ENCODE measurements at regions not wholly inside any gene's neighbourhood (a gene's known extent, or its start where the extent isn't known, plus 50 kb on each side); places are given as distances from the start of the nearest gene placed in this dataset.

DNA sequence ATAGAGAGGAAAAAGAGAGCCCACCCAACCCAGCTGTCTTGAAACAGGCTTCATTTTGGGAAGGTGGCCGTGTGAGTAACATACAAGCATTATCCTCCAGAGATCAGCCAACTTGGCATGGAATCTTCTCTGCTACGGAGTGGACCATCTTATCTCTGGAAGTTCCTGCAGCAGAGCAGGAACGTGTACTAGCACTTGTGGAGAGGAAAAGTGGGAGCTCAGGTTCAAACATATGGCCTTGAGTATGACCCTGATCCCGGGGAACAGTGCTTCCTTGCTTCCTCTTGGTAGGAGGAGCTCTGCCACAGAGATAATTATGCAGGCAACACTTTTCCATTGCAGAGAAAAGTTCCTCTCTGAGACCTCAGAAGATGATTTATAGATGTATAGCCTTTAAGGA lies 490.4 kb upstream of the ACO1 start:
- TF ChIP-seq, protein P1, sequence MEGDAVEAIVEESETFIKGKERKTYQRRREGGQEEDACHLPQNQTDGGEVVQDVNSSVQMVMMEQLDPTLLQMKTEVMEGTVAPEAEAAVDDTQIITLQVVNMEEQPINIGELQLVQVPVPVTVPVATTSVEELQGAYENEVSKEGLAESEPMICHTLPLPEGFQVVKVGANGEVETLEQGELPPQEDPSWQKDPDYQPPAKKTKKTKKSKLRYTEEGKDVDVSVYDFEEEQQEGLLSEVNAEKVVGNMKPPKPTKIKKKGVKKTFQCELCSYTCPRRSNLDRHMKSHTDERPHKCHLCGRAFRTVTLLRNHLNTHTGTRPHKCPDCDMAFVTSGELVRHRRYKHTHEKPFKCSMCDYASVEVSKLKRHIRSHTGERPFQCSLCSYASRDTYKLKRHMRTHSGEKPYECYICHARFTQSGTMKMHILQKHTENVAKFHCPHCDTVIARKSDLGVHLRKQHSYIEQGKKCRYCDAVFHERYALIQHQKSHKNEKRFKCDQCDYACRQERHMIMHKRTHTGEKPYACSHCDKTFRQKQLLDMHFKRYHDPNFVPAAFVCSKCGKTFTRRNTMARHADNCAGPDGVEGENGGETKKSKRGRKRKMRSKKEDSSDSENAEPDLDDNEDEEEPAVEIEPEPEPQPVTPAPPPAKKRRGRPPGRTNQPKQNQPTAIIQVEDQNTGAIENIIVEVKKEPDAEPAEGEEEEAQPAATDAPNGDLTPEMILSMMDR (IDR thresholded peaks at IDR 0.05) = no peak
- TF ChIP-seq EP300 (IDR thresholded peaks at IDR 0.05) (no peak), POLR2A (IDR thresholded peaks at IDR 0.05) (no peak)

Measured in ovary (tissue), 3 donors.